ENCODE measurements at regions not wholly inside any gene's neighbourhood (a gene's known extent, or its start where the extent isn't known, plus 50 kb on each side); places are given as distances from the start of the nearest gene placed in this dataset.
"Not testable (repeated sequence)": the region's sequence is repeated elsewhere in the genome, so short reads cannot be mapped to it uniquely, and the experiment has no call there.

DNA sequence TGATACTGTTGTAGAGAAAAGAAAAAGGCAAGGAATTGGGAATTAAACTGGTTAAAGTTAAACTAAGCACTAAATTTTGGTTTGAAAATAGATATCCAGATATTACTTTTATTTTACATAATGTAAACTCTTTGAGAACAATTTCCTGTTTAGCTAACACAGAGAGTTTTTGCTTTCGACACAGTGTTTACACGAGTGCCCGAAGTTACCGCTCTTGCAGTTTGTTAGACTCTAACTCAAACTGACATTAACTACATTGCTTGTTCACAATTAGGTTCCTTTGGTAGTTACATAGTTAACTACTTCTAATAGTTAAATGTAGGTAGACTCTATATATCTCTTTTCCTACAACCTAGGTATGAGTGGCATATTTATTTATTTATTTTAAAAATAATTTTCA is 117.1 kb upstream of the CHD1 start:
- ATAC-seq (ENCODE audit: low FRiP score), result no peak

DNA sequence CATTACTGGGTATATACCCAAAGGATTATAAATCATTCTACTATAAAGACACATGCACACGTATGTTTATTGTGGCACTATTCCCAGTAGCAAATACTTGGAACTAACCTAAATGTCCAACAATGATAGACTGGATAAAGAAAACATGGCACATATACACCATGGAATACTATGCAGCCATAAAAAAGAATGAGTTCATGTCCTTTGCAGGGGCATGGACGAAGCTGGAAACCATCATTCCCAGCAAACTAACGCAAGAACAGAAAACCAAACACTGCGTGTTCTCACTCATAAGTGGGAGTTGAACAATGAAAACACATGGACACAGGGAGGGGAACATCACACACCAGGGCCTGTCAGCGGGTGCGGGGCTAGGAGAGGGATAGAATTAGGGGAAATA is 114.5 kb upstream of the CHD1 start:
- intact Hi-C loops (cut with DNase I); H3K4me3 ChIP-seq (ENCODE audit: low read length in 2 of 2); DNase-seq; ATAC-seq (ENCODE audit: low FRiP score); H3K9me3 ChIP-seq (ENCODE audit: control insufficient read depth, low read length); H3K27ac ChIP-seq (ENCODE audit: low read depth in 1 of 2, low read length in 2 of 2); H3K36me3 ChIP-seq (ENCODE audit: control insufficient read depth in 1 of 2, insufficient read depth in 2 of 2, low read length in 1 of 2); H3K4me1 ChIP-seq (ENCODE audit: control insufficient read depth in 1 of 2, insufficient read depth in 2 of 2, low read length in 2 of 2); H3K27me3 ChIP-seq (ENCODE audit: control insufficient read depth in 1 of 2, insufficient read depth in 2 of 2, low read length in 1 of 2): not testable (repeated sequence)
- WGBS, 2 donors, result 81% methylated on average over 6 of the region's 6 CpGs

More for the DNA sequence above, 117.1 kb upstream of the CHD1 start:
- Histone ChIP-seq H3K4me1 (ENCODE audit: control insufficient read depth in 1 of 2, insufficient read depth in 2 of 2, low read length in 2 of 2) (no peaks in the 10 kb centered on the region), H3K27ac (ENCODE audit: low read depth in 1 of 2, low read length in 2 of 2) (no peak overlapping the region), H3K36me3 (ENCODE audit: control insufficient read depth in 1 of 2, insufficient read depth in 2 of 2, low read length in 1 of 2) (no peaks in the 10 kb centered on the region), H3K4me3 (ENCODE audit: low read length in 2 of 2) (no peak overlapping the region), H3K9me3 (ENCODE audit: control insufficient read depth, low read length) (no peaks in the 10 kb centered on the region), H3K27me3 (ENCODE audit: control insufficient read depth in 1 of 2, insufficient read depth in 2 of 2, low read length in 1 of 2) (no peaks in the 10 kb centered on the region)
- WGBS, 2 donors, result 36 to 44% methylated on average over 4 of the region's 4 CpGs
- no peak for DNase-seq
- intact Hi-C loops (cut with DNase I), result no loop called here

DNA sequence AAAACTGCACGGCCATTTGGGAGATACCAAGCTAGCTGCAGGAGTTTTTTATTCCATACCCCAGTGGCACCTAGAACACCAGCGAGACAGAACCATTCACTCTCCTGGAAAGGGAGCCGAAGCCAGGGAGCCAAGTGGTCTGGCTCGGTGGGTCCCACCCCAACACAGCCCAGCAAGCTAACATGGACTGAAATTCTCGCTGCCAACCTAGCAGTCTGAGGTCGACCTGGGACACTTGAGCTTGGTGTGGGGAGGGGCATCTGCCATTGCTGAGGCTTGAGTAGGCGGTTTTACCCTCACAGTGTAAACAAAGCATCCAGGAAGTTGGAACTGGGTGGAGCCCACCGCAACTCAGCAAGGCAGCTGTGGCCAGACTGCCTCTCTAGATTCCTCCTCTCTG is 108.9 kb upstream of the CHD1 start:
- Histone ChIP-seq H3K9me3 (ENCODE audit: control insufficient read depth, low read length) (no peaks in the 10 kb centered on the region), H3K27ac (ENCODE audit: low read depth in 1 of 2, low read length in 2 of 2) (no peak overlapping the region), H3K4me1 (ENCODE audit: control insufficient read depth in 1 of 2, insufficient read depth in 2 of 2, low read length in 2 of 2) (peaks cover 0 to 2% of the 10 kb centered on the region in 2 donors), H3K27me3 (ENCODE audit: control insufficient read depth in 1 of 2, insufficient read depth in 2 of 2, low read length in 1 of 2) (no peaks in the 10 kb centered on the region), H3K4me3 (ENCODE audit: low read length in 2 of 2) (no peak overlapping the region), H3K36me3 (ENCODE audit: control insufficient read depth in 1 of 2, insufficient read depth in 2 of 2, low read length in 1 of 2) (no peaks in the 10 kb centered on the region)
- DNase-seq (peak in 1 of 2 donors; percentile 49), ATAC-seq (ENCODE audit: low FRiP score) (no peak)
- intact Hi-C loops (cut with DNase I), result no loop called here
- WGBS, 2 donors, result 68% methylated on average over 8 of the region's 8 CpGs

DNA sequence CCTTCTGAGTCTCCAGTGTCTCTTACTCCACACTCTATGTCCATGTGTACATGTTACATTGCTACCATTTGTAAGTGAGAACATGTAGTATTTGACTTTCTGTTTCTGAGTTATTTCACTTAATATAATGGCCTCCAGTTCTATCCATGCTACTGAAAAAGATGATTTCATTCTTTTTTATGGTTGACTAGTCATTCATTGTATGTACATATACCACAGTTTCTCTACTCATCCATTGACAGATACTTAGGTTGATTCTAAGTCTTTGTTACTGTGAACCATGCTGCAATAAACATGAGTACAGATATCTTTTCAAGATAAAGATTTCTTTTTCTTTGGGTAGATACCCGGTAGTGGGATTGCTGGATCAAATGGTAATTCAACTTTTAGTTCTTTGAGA is 107.1 kb upstream of the CHD1 start:
- 82 to 85% methylated on average over 1 of the region's 1 CpG for WGBS, 2 donors
- Histone ChIP-seq H3K4me3 (ENCODE audit: low read length in 2 of 2) (no peak overlapping the region), H3K27ac (ENCODE audit: low read depth in 1 of 2, low read length in 2 of 2) (no peak overlapping the region), H3K27me3 (ENCODE audit: control insufficient read depth in 1 of 2, insufficient read depth in 2 of 2, low read length in 1 of 2) (no peaks in the 10 kb centered on the region), H3K9me3 (ENCODE audit: control insufficient read depth, low read length) (no peaks in the 10 kb centered on the region), H3K36me3 (ENCODE audit: control insufficient read depth in 1 of 2, insufficient read depth in 2 of 2, low read length in 1 of 2) (no peaks in the 10 kb centered on the region), H3K4me1 (ENCODE audit: control insufficient read depth in 1 of 2, insufficient read depth in 2 of 2, low read length in 2 of 2) (peaks cover 0 to 2% of the 10 kb centered on the region in 2 donors)
- intact Hi-C loops (cut with DNase I), result no loop called here
- DNase-seq (no peak), ATAC-seq (ENCODE audit: low FRiP score) (no peak)

DNA sequence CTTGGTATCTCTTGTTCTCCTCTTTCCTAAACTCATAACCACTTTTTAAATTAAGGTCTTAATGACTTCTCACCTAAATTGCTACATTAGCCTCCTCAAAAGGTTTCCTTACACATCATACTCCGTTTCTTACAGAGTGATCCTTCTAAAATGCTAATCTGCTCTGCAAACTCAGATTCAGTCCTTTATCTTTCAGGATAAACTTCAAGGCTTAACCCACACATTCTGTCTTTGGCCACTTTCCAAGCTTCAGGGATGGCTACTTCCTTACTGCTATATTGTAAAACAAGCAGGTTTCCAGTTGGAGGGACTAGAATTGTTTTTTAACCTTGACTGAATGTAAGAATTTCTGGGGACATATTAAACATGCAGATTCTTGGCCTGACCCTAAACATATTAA is 105.5 kb upstream of the CHD1 start:
- no peaks in the 10 kb centered on the region for H3K9me3 ChIP-seq (ENCODE audit: control insufficient read depth, low read length)
- DNase-seq (no peak), ATAC-seq (ENCODE audit: low FRiP score) (no peak)
- no peak overlapping the region for H3K4me3 ChIP-seq (ENCODE audit: low read length in 2 of 2)
- H3K4me1 ChIP-seq (ENCODE audit: control insufficient read depth in 1 of 2, insufficient read depth in 2 of 2, low read length in 2 of 2), result peaks cover 0 to 2% of the 10 kb centered on the region in 2 donors
- H3K27ac ChIP-seq (ENCODE audit: low read depth in 1 of 2, low read length in 2 of 2), result no peak overlapping the region
- H3K27me3 ChIP-seq (ENCODE audit: control insufficient read depth in 1 of 2, insufficient read depth in 2 of 2, low read length in 1 of 2), result no peaks in the 10 kb centered on the region
- intact Hi-C loops (cut with DNase I), result no loop called here
- 54 to 55% methylated on average over 1 of the region's 1 CpG for WGBS, 2 donors
- no peaks in the 10 kb centered on the region for H3K36me3 ChIP-seq (ENCODE audit: control insufficient read depth in 1 of 2, insufficient read depth in 2 of 2, low read length in 1 of 2)

DNA sequence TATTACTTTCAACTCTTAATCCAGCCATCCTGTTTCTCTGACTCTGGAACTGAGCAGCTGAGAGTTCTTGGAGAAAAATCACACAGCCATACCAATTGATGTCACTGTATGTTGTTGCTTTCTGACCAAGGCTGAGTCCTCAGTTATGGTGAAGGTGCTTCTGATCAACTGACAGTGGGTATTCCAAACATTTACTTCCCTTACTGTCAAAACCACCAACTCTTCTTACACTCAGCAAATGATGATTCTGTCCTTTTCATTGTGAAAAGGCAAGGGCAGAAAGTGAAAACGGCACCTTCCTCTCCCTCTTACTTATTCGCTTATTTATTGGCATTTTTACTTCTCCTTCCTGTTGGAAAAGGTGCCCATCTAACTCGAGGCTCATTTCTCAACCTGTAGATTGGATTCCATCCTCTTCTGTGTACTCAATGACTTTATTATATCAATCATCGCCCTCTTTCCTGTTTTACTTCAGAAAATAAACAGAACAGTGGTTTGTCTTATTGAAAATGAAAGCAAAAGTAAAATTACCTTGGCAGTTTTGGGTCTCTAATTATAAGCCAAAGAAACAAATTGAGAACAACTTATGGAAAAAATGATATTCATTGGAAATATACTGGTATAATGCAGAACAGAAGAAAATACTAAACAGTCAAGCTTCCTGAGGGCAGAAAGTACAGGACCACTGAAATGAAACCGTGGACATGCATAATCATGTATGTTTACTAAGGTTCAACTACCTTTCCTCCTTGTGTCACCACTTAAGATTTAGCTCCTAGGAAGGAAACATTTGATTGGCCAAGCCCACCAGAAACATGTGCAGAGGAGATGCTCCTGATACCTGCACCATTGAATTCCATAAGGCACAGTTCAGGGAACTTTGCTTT is 104.5 kb upstream of the CHD1 start:
- no peaks in the 10 kb centered on the region for H3K36me3 ChIP-seq (ENCODE audit: control insufficient read depth in 1 of 2, insufficient read depth in 2 of 2, low read length in 1 of 2)
- H3K4me1 ChIP-seq (ENCODE audit: control insufficient read depth in 1 of 2, insufficient read depth in 2 of 2, low read length in 2 of 2), result peaks cover 0 to 2% of the 10 kb centered on the region in 2 donors
- ATAC-seq (ENCODE audit: low FRiP score) (peak; percentile 34), DNase-seq (no peak)
- no peaks in the 10 kb centered on the region for H3K27me3 ChIP-seq (ENCODE audit: control insufficient read depth in 1 of 2, insufficient read depth in 2 of 2, low read length in 1 of 2)
- intact Hi-C loops (cut with DNase I), result loop anchor here (2.0 kb wide), 1 partner anchor 126 kb away; no protein-coding TSS in a partner anchor
- H3K9me3 ChIP-seq (ENCODE audit: control insufficient read depth, low read length), result no peaks in the 10 kb centered on the region
- no peak overlapping the region for H3K4me3 ChIP-seq (ENCODE audit: low read length in 2 of 2)
- WGBS, 2 donors, result 48 to 54% methylated on average over 5 of the region's 5 CpGs
- H3K27ac ChIP-seq (ENCODE audit: low read depth in 1 of 2, low read length in 2 of 2), result no peak overlapping the region

DNA sequence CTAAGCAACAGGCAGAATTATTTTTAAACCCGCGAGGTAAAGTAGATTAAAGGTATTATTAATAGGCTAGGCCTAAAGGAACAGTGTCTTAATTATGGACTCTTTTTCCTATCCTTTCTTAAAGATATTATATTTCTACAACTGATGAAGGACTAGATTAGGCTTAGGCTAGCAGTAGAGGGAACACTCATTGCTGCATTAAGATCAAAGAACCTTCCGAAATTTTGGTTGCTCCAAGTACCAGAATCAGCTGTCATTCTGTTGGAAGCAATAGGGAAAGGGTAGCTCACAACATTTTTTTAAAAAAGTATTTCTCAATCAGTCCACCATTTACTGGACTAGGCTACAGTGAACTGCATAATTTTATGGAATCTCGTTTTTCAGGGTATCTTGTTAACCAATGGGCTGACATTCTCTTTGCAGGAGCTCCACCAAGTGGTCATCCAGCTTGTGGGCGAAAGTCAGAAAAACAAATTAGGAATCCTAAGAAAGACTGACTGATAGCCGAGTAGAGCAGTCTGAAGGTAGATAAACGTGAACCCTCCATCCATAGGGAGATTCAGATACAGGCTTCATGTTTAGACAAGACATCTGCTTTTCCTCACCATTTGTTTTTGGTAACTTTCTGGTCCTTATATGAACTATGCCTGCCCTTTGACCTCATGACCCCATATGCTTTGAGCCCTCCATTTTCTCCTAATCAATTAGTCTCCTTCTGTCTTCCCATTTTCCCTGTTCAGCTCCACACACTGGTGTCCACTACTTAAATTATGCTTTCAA is 103.6 kb upstream of the CHD1 start:
- ATAC-seq (ENCODE audit: low FRiP score) (peak; percentile 89), DNase-seq (peak in 1 of 2 donors; percentile 55)
- H3K27ac ChIP-seq (ENCODE audit: low read depth in 1 of 2, low read length in 2 of 2), result no peak overlapping the region
- no peak overlapping the region for H3K4me3 ChIP-seq (ENCODE audit: low read length in 2 of 2)
- H3K9me3 ChIP-seq (ENCODE audit: control insufficient read depth, low read length), result no peaks in the 10 kb centered on the region
- 33 to 35% methylated on average over 7 of the region's 7 CpGs for WGBS, 2 donors
- peaks cover 0 to 2% of the 10 kb centered on the region in 2 donors for H3K4me1 ChIP-seq (ENCODE audit: control insufficient read depth in 1 of 2, insufficient read depth in 2 of 2, low read length in 2 of 2)
- H3K27me3 ChIP-seq (ENCODE audit: control insufficient read depth in 1 of 2, insufficient read depth in 2 of 2, low read length in 1 of 2), result no peaks in the 10 kb centered on the region
- intact Hi-C loops (cut with DNase I), result loop anchor here (2.0 kb wide), 1 partner anchor 126 kb away; no protein-coding TSS in a partner anchor
- no peaks in the 10 kb centered on the region for H3K36me3 ChIP-seq (ENCODE audit: control insufficient read depth in 1 of 2, insufficient read depth in 2 of 2, low read length in 1 of 2)

DNA sequence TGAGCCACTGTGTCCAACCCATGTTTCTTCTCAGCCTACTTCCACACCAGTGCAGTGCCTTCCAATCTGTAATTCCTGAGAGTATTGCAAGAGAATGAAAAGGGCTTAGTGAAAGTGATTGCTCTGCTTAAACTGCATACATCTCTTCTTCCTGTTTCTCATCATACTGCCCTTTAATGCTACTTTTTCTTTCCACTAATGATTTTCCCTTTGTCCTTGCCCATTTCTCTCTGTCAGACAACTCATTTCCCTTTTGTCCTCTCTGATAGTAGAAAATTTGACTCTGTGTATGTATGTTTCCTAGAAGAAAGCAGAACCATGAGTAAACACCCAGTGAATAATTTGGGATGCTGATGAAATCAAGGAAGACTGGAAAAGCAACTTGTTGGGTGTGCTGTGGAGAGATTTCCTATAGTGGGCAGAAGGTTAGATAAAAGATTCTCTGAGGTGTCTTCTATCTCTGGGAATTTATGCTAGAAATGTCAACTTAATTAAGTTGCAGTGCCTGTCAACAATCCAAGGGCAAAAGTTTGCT is 102.2 kb upstream of the CHD1 start:
- peaks cover 0 to 2% of the 10 kb centered on the region in 2 donors for H3K4me1 ChIP-seq (ENCODE audit: control insufficient read depth in 1 of 2, insufficient read depth in 2 of 2, low read length in 2 of 2)
- H3K27me3 ChIP-seq (ENCODE audit: control insufficient read depth in 1 of 2, insufficient read depth in 2 of 2, low read length in 1 of 2), result no peaks in the 10 kb centered on the region
- no peak for DNase-seq
- H3K4me3 ChIP-seq (ENCODE audit: low read length in 2 of 2), result no peak overlapping the region
- no peaks in the 10 kb centered on the region for H3K36me3 ChIP-seq (ENCODE audit: control insufficient read depth in 1 of 2, insufficient read depth in 2 of 2, low read length in 1 of 2)
- no peak for ATAC-seq (ENCODE audit: low FRiP score)
- intact Hi-C loops (cut with DNase I), result no loop called here
- no peak overlapping the region for H3K27ac ChIP-seq (ENCODE audit: low read depth in 1 of 2, low read length in 2 of 2)
- H3K9me3 ChIP-seq (ENCODE audit: control insufficient read depth, low read length), result no peaks in the 10 kb centered on the region
